ENCODE measurements at regions not wholly inside any gene's neighbourhood (a gene's known extent, or its start where the extent isn't known, plus 50 kb on each side); places are given as distances from the start of the nearest gene placed in this dataset.

DNA sequence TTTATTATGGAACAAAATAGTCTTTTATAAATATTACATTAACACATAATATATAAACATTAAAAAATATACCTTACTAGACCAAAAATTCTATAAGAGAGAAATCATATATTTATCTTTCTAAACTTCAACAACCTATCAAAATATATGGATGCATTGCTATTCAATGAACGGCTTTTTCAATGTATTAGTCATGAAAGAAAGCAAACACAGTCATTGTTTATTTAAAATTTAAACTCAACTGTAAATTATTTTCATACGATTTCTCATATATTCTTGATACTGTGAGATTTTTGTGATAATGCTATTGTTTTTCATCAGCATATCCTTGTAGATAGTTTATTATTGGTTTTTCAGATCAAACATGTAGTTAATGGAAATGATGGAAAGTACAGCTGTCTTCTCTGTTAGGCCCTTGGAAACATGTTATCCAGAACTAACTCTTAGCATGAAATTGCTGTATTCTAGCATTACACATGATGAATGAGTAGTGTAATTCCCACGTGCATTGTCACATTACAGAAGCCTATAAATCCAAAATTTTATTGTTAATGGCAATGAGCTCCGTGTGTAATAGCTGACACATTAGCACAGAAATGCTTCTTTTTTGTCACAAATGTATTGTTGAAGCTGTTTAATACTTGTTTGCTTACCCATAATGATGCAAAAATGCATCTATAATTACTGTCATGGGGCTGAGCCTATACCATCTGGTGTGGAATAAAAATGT, 1639.9 kb downstream of the SLITRK5 start:
- TF ChIP-seq GATA2 (IDR thresholded peaks at IDR 0.05; ENCODE audit: low read depth, low read length) (no peak), GATA3 (IDR thresholded peaks at IDR 0.05; ENCODE audit: low read depth, low read length) (no peak)

Data from SH-SY5Y (cell line).